ENCODE measurements at regions not wholly inside any gene's neighbourhood (a gene's known extent, or its start where the extent isn't known, plus 50 kb on each side); places are given as distances from the start of the nearest gene placed in this dataset.

GRCh38 chr10:35270100-35270499 is 66.2 kb upstream of the CCNY start:
- TF ChIP-seq IRF2 (CRISPR knock-in tag; IDR thresholded peaks at IDR 0.05; ENCODE audit: borderline replicate concordance, low read depth) (no peak), ZNF263 (CRISPR knock-in tag; IDR thresholded peaks at IDR 0.05; ENCODE audit: low read depth) (no peak), MAX (CRISPR knock-in tag; IDR thresholded peaks at IDR 0.05) (no peak), CTCF (IDR thresholded peaks at IDR 0.05) (no peak), NR3C1 (CRISPR knock-in tag; conservative IDR thresholded peaks at IDR 0.05; ENCODE audit: low read depth) (no peak), ZNF121 (CRISPR knock-in tag; IDR thresholded peaks at IDR 0.05) (no peak), USF1 (CRISPR knock-in tag; IDR thresholded peaks at IDR 0.05) (no peak), ZNF425 (CRISPR knock-in tag; conservative IDR thresholded peaks at IDR 0.05) (no peak), USF2 (CRISPR knock-in tag; IDR thresholded peaks at IDR 0.05) (no peak), FOXP4 (CRISPR knock-in tag; IDR thresholded peaks at IDR 0.05) (no peak)

Data from WTC11 (cell line).